ENCODE measurements at regions not wholly inside any gene's neighbourhood (a gene's known extent, or its start where the extent isn't known, plus 50 kb on each side); places are given as distances from the start of the nearest gene placed in this dataset.
A peak's percentile ranks its signal among the peaks of the same experiment; 100 is the strongest.

DNA sequence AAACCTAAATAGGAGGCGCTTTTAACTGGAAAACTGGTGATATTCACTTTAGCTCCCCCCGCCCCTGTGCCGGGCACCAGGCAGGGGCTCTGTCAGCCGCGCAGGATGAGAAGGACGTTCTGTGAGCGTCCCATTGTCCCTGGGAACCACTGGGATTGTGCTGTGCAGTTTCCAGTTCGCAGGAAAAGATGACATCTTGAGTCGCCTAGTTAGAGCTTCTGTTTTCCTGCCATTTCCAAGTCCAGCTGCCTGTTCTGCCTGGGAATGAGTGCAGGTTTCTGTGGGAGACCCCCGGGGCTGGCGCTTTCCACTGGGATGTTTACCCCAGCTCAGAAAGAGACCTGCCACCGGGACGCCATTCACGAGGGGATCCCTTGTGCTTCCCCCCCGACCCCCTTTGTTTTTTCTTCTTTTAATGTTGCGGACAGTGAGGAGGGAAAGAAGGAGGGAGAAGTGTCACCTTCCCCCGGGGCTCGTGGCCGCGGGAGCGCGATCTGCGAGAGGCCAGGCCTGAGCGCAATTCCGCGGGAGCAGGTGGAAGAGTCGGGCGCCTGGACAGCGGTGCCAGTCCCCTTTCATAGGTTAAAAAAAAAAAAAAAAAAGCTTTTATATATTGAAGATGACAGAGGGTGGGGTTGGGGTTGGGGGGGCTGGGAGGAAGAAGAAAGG lies 121.5 kb downstream of the RMI1 start:
- Histone ChIP-seq H3K4me3 (peak overlapping the region in 1 of 4 donors; percentile 16), H3K4me1 (replicated peaks in 1 of 2) (no peaks in the 10 kb centered on the region), H3K27ac (no peak overlapping the region), H3K36me3 (replicated peaks in 1 of 2) (no peaks in the 10 kb centered on the region), H3K27me3 (peaks cover 15% of the 10 kb centered on the region), H3K9me3 (replicated peaks in 1 of 3) (no peaks in the 10 kb centered on the region)
- DNase-seq = no peak
- intact Hi-C loops (cut with DNase I) = no loop called here
- TF ChIP-seq, protein P1, sequence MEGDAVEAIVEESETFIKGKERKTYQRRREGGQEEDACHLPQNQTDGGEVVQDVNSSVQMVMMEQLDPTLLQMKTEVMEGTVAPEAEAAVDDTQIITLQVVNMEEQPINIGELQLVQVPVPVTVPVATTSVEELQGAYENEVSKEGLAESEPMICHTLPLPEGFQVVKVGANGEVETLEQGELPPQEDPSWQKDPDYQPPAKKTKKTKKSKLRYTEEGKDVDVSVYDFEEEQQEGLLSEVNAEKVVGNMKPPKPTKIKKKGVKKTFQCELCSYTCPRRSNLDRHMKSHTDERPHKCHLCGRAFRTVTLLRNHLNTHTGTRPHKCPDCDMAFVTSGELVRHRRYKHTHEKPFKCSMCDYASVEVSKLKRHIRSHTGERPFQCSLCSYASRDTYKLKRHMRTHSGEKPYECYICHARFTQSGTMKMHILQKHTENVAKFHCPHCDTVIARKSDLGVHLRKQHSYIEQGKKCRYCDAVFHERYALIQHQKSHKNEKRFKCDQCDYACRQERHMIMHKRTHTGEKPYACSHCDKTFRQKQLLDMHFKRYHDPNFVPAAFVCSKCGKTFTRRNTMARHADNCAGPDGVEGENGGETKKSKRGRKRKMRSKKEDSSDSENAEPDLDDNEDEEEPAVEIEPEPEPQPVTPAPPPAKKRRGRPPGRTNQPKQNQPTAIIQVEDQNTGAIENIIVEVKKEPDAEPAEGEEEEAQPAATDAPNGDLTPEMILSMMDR (IDR thresholded peaks at IDR 0.05) = no peak
- TF ChIP-seq POLR2A (IDR thresholded peaks at IDR 0.05) = no peak
- WGBS, 4 donors = 31 to 39% (median 36%) methylated on average over 29 of the region's 29 CpGs

DNA sequence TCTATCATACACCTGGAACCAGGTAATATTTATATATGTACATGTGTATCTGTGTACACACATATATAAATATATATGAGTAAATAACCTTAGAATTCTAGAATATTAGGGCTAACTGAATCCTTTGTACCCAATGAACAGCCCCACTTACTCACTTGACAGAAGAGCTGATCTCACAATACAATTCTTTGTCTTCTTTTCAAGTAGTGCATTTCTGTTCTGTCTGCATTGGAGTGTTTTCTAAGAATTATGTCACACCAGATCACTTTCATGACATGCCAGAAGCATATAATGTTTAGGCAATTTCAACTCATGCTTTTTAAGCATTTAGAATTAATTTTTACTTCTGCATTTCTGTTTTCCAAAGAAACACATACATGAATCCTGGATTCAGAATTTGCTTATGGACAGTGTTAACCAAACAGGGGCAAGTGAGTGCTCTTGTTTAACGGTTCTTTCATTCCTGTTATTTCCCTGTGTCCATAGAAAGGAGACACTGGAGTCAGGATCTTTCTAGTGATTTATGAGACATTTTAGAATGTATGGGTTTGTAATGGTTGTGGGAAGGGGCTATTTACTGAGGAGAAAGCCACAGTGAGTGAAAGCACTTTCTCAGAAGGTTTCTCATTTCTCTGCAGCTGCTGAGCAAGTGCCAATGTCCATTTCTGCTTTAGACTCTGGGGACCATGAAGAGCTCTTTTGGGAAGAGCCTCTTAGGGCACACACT lies 123.2 kb downstream of the RMI1 start:
- Histone ChIP-seq H3K36me3 (replicated peaks in 1 of 2) (no peaks in the 10 kb centered on the region), H3K27ac (no peak overlapping the region), H3K4me3 (no peak overlapping the region), H3K27me3 (peaks cover 15% of the 10 kb centered on the region), H3K4me1 (replicated peaks in 1 of 2) (no peaks in the 10 kb centered on the region), H3K9me3 (replicated peaks in 1 of 3) (no peaks in the 10 kb centered on the region)
- no peak for DNase-seq
- intact Hi-C loops (cut with DNase I) = no loop called here
- 50 to 66% (median 56%) methylated on average over 1 of the region's 1 CpG for WGBS, 4 donors
- TF ChIP-seq, protein P1 (IDR thresholded peaks at IDR 0.05) = no peak
- no peak for TF ChIP-seq POLR2A (IDR thresholded peaks at IDR 0.05)

DNA sequence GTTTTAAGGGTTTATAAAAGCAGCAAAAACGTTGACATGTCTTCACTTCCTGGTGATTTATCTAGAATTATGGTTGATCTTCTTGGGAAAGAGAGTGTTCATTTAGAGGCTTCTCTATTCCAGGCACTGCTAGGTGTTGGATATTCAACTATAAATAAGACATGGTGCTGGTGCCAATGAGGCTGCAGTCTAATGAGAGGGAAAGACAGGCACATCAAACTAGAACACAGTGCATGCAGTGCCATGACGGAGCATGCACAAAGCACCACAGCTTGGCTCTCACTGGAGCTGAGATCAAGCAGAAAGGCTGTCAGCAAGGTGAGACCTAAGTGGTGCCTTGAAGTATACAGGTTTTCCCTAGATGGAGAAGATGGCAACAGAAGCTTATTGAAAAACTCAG lies 126.5 kb downstream of the RMI1 start:
- peaks cover 14% of the 10 kb centered on the region for H3K27me3 ChIP-seq
- no peaks in the 10 kb centered on the region for H3K36me3 ChIP-seq (replicated peaks in 1 of 2)
- 72 to 81% (median 77%) methylated on average over 2 of the region's 2 CpGs for WGBS, 4 donors
- intact Hi-C loops (cut with DNase I) = no loop called here
- no peak for DNase-seq
- H3K9me3 ChIP-seq (replicated peaks in 1 of 3) = no peaks in the 10 kb centered on the region
- H3K4me3 ChIP-seq = no peak overlapping the region
- TF ChIP-seq POLR2A (IDR thresholded peaks at IDR 0.05) = no peak
- TF ChIP-seq, protein P1 (IDR thresholded peaks at IDR 0.05) = no peak
- no peak overlapping the region for H3K27ac ChIP-seq
- H3K4me1 ChIP-seq (replicated peaks in 1 of 2) = no peaks in the 10 kb centered on the region

DNA sequence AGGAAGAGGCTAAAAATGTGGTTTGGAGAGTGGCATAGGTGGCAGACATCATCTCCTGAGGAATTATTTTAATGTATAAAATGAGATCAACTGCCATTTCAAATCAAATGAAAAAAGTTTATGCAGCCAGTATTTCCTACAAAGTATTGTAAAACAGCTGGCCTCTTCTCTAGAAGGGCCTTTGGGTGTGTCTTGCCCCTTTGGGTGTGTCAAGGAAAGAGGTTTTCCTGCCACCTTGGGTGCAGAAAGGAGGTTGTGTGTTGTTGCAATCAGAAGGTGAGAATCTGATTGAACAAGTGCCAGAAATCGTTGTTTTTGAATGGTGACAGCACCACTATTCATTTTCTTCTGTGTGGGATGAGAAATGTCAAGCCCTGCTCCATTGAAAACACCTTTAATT lies 127.4 kb downstream of the RMI1 start:
- Histone ChIP-seq H3K36me3 (replicated peaks in 1 of 2) (no peaks in the 10 kb centered on the region), H3K4me1 (replicated peaks in 1 of 2) (no peaks in the 10 kb centered on the region), H3K9me3 (replicated peaks in 1 of 3) (no peaks in the 10 kb centered on the region), H3K27me3 (peaks cover 7% of the 10 kb centered on the region), H3K4me3 (no peak overlapping the region), H3K27ac (no peak overlapping the region)
- TF ChIP-seq, protein P1 (IDR thresholded peaks at IDR 0.05) = no peak
- TF ChIP-seq POLR2A (IDR thresholded peaks at IDR 0.05) = no peak
- WGBS, 4 donors = 16 to 38% (median 28%) methylated on average over 1 of the region's 1 CpG
- intact Hi-C loops (cut with DNase I) = no loop called here
- DNase-seq = no peak
